GM19455 (cell line): ENCODE measurements at regions not wholly inside any gene's neighbourhood (a gene's known extent, or its start where the extent isn't known, plus 50 kb on each side); places are given as distances from the start of the nearest gene placed in this dataset.
"Not testable (repeated sequence)": the region's sequence is repeated elsewhere in the genome, so short reads cannot be mapped to it uniquely, and the experiment has no call there.

Source experiments
- ATAC-seq: cut with Tn5 transposase; IDR thresholded peaks from one replicate; pipeline ENCODE4 v1.9.1; 2021; ENCODE audit not compliant: unreplicated experiment

GRCh38 chr11:98061858-98062257 is 958.9 kb upstream of the CNTN5 start:
- no peak for ATAC-seq

DNA sequence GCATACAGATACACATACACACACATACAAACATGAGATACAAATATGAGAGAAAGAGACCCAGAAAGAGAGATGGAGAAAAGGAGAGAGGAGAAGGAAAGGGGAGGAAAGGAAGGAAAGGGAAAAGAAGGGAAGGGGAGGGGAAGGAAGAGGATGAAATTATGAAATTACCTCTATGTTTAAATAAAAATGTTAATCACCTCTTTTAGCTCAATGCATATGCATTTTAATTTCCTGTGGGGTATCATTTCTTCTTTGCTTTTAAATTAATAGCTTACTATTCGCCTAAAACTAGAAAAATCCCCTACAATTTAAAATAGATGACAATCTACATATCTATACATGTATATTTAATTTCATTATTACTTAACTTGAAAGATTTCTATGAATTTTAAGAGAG is 958.0 kb upstream of the CNTN5 start:
- no peak for ATAC-seq

DNA sequence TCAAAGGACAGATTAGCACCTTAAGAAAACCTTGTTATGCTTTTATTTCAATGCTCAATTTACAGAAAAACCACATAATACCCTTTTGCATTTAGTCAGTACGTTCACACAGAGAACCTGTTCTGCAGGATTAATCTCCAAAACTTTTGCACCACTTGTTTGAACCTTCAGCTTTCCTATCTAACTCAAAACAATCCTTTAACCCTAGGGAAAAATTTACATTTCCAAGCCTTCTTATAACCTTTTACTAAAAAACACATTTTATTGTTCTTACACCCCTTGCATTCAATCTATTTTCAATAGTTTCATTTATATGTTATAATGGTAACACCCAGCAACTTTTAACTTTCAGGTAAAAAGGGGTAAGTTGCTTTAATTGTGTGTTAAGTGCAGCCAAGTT is 952.5 kb upstream of the CNTN5 start:
- no peak for ATAC-seq

DNA sequence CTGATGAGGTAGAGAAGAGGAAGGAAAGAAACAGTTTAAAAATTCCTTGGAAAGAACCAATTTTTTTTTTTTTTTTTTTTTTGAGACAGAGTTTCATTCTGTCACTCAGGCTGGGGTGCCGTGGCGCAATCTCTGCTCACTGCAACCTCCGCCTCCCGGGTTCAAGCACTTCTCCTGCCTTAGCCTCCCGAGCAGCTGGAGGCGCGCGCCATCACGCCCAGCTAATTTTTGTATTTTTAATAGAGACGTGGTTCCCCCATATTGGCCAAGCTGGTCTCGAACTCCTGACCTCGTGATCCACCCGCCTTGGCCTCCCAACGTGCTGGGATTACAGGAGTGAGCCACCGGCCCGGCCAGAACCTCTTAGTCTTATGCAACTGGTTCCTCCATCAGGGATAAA is 951.6 kb upstream of the CNTN5 start:
- ATAC-seq: not testable (repeated sequence)

GRCh38 chr11:98069861-98070260 is 950.9 kb upstream of the CNTN5 start:
- ATAC-seq: no peak

GRCh38 chr11:98090861-98091505 is 929.8 kb upstream of the CNTN5 start:
- no peak for ATAC-seq

- no peak for ATAC-seq
These were observed 921.4 kb upstream of the CNTN5 start for GRCh38 chr11:98099371-98099770.

DNA sequence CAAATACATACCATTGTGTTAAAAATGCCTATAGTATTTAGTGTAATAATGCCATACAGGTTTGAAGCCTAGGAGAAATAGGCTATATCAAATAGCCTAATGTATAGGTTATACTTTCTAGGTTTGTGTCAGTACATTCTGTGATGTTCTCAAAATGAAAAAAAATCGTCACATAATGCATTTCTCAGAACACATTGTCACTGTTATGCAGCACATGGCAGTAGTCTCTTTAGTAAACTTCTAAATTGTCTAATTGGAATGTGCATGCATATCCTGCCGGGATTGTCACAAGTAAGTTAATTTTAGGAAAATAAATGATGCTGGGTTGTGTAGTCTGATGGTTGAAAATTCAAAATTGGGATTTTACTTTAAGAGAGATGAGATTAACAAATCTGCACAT is 920.1 kb upstream of the CNTN5 start:
- ATAC-seq: no peak

DNA sequence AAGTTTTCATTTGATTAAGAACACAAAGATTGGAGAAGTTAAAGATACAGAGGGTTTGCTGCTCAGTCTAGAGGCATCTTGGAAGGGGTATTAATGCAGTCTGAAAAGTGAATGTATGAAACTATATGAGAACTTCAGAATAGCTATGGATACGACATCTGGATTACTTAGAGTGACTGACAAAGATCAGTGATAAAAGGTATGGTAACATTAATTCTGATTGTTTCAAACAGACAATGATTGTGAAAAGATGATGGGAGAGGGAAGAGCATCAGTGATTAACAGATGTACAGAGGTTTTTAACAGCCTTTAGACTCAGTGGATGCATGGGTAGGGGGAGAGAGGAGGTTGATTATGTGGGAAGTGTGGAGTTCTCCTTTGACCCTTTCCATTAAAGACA is 919.4 kb upstream of the CNTN5 start:
- no peak for ATAC-seq

GRCh38 chr11:98104249-98104648 is 916.5 kb upstream of the CNTN5 start:
- no peak for ATAC-seq

DNA sequence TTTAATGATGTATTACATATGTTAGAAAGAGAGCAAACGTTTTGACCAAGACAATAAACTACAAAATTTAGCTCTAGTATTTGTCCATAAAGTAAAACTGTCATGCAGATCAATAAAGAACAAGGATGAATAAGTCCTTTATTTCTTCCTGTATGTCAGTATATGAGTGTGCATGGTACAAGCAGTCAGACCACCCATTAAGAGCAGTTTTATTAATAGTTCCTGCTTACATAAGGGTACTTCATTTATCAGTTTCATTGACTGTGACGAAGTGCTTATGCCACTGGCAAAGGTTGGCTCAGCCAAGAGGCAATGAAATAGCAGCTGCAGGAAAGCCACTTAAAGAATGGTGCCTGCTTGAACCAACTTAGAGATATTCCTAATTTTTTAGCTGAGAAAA is 913.0 kb upstream of the CNTN5 start:
- no peak for ATAC-seq

DNA sequence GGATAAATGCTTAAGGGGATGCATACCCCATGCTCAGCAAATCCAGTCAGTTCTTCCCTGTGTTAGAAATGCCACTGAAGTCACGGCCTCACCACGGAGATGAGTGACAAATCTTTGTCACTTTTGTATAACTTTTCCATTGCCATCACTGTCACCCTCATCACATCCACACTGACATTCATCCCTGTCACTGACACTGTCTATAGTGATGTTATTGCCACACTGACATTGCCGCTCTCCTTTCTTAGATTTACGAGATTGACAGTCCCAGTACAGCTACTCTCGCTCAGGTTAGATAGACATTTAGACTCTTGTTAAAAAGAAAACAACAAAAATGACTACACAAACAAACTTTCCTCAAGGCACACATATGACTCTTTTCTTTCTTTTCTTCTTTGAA is 910.7 kb upstream of the CNTN5 start:
- no peak for ATAC-seq

GRCh38 chr11:98115873-98116272 is 904.9 kb upstream of the CNTN5 start:
- no peak for ATAC-seq

- no peak for ATAC-seq
These were observed 890.6 kb upstream of the CNTN5 start for GRCh38 chr11:98130117-98130625.

- ATAC-seq: no peak
These were observed 884.4 kb upstream of the CNTN5 start for GRCh38 chr11:98136357-98136756.

- ATAC-seq: no peak
These were observed 883.3 kb upstream of the CNTN5 start for GRCh38 chr11:98137437-98137836.

DNA sequence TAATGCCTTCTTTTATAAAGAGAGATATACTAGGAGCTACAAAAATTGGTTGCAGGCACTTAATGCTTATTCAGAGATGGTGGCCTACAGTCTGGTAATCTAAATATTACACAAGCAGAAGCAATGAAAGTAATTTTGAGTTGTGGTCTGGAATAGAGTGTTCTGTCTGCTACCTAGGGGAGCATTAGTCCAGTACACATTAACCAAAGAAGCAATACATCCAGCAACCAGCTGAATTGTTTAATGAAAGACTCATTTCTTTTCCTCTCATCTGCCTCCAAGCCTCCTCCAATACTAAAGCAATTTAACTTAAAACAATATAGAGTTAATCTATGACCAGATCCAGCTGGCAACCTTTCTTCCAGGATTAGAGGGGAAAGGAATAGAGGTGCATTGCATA is 877.1 kb upstream of the CNTN5 start:
- no peak for ATAC-seq

DNA sequence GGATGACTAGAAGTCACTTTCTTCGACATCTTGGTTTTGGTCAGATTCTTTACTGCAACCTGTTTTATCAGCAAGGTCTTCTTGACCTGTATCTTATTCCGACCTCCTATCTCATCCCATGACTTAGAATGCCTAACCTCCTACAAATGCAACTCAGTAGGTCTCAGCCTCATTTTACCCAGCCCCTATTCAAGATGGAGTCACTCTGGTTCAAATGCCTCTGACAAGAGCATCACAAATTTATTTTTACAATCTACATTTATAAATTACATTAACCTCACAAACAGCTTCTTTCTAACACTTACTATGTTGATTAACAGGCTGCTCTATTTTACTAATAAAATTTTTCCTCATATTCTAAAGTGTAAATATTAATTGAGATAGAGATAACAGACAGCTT is 867.0 kb upstream of the CNTN5 start:
- ATAC-seq: no peak

- ATAC-seq: no peak
These were observed 865.1 kb upstream of the CNTN5 start for GRCh38 chr11:98155696-98156095.

DNA sequence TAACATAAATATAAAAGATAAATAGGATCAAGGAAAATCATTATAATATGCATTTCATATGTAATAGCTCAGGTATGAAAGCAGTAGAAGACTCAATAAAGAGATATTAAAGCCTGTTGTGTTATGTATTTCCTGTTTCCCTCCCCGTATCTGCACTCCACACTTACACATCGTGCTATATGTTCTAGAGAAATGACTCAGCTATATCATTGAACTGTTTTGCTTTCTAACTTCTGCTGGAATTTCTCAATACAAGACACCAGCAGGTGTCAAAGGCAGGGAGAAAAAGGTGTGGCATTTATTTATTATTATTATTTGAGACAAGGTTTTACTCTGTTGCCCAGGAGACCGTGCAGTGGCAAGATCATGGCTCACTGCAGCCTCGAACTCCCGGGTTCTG is 842.8 kb upstream of the CNTN5 start:
- ATAC-seq: no peak

GRCh38 chr11:98180511-98180910 is 840.2 kb upstream of the CNTN5 start:
- no peak for ATAC-seq

GRCh38 chr11:98180921-98181320 is 839.8 kb upstream of the CNTN5 start:
- ATAC-seq: no peak

DNA sequence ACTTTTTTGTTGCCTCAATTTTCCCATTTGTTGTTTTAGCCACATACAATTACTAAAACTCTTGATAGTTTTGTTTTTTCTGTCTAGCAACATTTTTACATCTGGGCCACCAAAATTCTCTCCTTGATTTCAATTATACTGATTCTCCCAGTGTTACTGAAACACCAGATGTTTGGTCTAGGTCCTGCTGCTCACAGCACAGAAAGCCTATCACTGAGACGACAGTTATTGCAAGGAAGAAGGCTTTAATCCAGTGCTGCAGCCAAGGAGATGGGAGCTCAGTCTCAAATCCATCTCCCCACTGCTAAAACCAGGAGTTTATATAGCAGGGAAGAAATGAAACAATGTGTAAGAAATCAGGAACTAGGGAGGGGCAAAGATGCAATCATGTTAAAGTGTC is 837.7 kb upstream of the CNTN5 start:
- no peak for ATAC-seq
